ENCODE measurements at regions not wholly inside any gene's neighbourhood (a gene's known extent, or its start where the extent isn't known, plus 50 kb on each side); places are given as distances from the start of the nearest gene placed in this dataset.

DNA sequence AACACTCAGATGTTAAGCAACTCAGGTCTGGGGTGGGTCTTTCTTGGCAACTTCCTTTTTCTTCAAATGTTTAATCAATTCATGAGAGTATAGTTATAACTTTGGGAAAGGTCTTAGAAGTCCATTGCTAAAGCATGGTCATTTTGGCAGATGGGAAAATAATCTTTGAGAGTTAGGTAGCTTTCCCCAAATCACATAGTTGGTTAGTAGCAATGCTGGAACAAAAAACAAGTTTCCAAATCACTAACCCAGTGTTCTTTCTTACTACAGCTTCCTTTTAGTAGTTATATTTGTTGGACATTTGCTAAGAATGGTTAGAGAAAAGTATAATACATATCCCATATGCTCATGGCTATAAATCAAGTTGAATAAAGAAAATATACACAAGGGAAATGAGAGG lies 185.2 kb upstream of the SLC14A2 start:
- TF ChIP-seq, protein P1, sequence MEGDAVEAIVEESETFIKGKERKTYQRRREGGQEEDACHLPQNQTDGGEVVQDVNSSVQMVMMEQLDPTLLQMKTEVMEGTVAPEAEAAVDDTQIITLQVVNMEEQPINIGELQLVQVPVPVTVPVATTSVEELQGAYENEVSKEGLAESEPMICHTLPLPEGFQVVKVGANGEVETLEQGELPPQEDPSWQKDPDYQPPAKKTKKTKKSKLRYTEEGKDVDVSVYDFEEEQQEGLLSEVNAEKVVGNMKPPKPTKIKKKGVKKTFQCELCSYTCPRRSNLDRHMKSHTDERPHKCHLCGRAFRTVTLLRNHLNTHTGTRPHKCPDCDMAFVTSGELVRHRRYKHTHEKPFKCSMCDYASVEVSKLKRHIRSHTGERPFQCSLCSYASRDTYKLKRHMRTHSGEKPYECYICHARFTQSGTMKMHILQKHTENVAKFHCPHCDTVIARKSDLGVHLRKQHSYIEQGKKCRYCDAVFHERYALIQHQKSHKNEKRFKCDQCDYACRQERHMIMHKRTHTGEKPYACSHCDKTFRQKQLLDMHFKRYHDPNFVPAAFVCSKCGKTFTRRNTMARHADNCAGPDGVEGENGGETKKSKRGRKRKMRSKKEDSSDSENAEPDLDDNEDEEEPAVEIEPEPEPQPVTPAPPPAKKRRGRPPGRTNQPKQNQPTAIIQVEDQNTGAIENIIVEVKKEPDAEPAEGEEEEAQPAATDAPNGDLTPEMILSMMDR (IDR thresholded peaks at IDR 0.05): no peak
- Histone ChIP-seq H3K27me3 (no peaks in the 10 kb centered on the region), H3K4me3 (no peak overlapping the region), H3K27ac (no peak overlapping the region), H3K9me3 (no peaks in the 10 kb centered on the region), H3K36me3 (no peaks in the 10 kb centered on the region), H3K4me1 (no peaks in the 10 kb centered on the region)
- ATAC-seq (no peak), DNase-seq (no peak)
- intact Hi-C loops (cut with DNase I): no loop called here

DNA sequence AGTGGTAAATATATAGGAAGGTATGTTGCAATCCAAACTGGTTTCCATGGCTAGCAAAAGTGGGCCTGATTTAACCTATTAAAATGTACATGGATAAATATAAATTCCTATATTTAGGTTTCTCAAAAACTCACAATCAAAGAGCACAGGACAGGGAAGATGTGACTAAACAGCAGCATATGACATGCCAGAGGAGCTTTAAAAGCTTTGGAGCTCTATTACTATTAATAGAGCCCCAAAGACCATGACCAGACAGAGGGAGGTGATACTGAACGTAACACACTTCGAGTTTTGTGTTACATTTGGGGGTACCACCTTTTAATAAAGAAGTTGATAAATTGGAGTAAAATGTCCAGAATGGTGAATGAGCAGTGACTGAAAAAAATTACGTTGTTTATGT lies 179.5 kb upstream of the SLC14A2 start:
- no peaks in the 10 kb centered on the region for H3K36me3 ChIP-seq
- TF ChIP-seq, protein P1 (IDR thresholded peaks at IDR 0.05): no peak
- intact Hi-C loops (cut with DNase I): no loop called here
- no peak overlapping the region for H3K27ac ChIP-seq
- H3K4me3 ChIP-seq: no peak overlapping the region
- H3K9me3 ChIP-seq: no peaks in the 10 kb centered on the region
- DNase-seq (no peak), ATAC-seq (no peak)
- H3K4me1 ChIP-seq: no peaks in the 10 kb centered on the region
- no peaks in the 10 kb centered on the region for H3K27me3 ChIP-seq

DNA sequence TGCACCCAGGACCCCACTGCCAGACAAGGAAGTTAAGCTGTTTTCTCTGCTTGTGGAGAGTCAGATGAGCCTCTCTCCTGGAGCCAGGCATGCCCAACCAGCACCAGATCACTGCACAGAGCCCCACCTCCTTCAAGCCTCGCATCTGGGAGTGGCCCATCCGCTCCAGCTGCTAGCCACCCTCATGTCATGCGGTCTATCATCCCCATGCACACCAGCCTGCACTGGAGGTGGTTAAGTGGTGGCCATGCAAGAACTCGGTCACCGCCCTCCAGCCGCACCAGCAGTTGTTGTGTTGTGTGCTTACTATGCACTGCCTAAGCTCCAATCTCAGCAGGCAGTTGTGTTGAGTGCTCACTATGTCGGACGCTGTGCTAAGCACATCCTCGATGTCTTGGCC lies 177.9 kb upstream of the SLC14A2 start:
- ATAC-seq: no peak
- no peaks in the 10 kb centered on the region for H3K27me3 ChIP-seq
- H3K27ac ChIP-seq: no peak overlapping the region
- no peak for DNase-seq
- intact Hi-C loops (cut with DNase I): no loop called here
- TF ChIP-seq, protein P1 (IDR thresholded peaks at IDR 0.05): no peak
- no peaks in the 10 kb centered on the region for H3K9me3 ChIP-seq
- no peaks in the 10 kb centered on the region for H3K4me1 ChIP-seq
- no peak overlapping the region for H3K4me3 ChIP-seq
- H3K36me3 ChIP-seq: no peaks in the 10 kb centered on the region

DNA sequence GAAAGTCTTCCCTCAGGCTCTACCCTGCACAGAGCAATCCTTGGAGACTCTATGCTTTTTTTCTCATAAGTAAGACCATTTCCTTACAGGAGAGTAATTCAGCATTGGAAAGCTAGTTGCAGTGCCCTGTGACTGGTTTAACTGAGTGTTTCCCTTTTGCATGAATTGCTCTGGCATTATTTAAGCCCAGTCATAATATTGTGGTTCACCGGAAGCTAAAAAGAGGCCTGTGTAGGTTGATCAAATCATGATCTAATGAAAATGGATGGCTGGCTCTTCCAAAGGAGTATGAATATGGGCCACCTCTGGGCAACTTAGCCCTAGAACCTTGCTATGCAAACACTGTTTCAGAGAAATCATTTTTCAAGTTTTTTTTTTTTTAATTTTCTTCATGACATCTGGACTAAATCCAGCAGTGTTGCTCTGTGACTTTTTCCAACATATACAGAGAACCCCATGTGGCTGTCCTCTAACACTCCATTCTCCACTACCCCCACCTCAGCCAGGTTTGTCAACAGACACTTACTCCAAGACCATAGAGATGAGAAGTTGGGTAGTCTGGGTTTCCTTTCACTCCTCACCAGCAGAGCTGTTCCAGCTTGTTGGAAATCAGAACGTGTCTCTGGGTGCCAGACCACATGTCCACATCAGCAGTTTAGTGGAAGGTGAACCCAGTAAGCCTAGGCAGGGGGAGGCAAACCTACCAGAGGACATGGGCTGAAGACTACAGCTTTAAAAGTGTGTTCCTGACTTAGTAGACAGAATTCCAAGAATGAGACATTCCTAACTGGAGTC lies 175.2 kb upstream of the SLC14A2 start:
- Histone ChIP-seq H3K4me1 (no peaks in the 10 kb centered on the region), H3K36me3 (no peaks in the 10 kb centered on the region), H3K27me3 (no peaks in the 10 kb centered on the region), H3K27ac (no peak overlapping the region), H3K4me3 (no peak overlapping the region), H3K9me3 (no peaks in the 10 kb centered on the region)
- DNase-seq (no peak), ATAC-seq (no peak)
- intact Hi-C loops (cut with DNase I): no loop called here
- TF ChIP-seq, protein P1 (IDR thresholded peaks at IDR 0.05): no peak

DNA sequence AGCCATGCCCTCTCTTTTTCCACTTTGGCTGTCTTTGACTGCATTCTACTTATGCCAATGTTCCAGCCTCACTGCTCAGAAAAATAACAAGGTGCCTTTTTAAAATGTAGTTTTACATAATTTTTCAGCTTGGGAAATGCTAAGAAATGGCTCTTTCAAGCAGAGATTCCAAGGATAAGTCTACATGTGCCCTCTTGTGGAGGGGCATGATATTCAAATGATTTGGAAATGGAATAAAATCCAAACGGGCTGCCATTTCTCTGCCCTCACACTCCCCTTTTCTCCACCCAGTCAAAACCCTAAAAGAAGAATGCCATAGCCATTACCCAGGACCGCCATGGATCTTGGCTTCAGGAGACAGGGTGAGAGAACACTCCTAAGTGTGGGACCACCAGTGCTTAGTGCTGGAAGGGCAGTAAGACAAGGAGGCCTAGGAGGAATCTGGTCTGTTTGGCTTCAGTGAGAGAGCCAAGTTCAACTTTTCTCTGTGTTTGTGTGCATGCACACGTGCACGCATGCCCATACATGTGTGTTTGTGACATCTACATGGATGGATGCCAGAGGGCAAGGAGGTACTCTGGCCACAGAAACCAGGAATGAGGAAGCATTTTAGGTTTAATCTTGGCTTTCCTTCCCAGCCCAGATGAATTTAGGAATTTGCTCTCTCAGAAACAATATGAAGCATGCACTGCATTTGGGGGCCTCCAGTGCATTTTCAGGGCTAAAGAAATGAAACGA lies 174.0 kb upstream of the SLC14A2 start:
- no peak for ATAC-seq
- intact Hi-C loops (cut with DNase I): no loop called here
- no peaks in the 10 kb centered on the region for H3K4me1 ChIP-seq
- TF ChIP-seq, protein P1 (IDR thresholded peaks at IDR 0.05): peak in 1 of 2 donors; percentile 17
- no peaks in the 10 kb centered on the region for H3K27me3 ChIP-seq
- no peak overlapping the region for H3K4me3 ChIP-seq
- no peak overlapping the region for H3K27ac ChIP-seq
- H3K36me3 ChIP-seq: no peaks in the 10 kb centered on the region
- no peaks in the 10 kb centered on the region for H3K9me3 ChIP-seq
- DNase-seq: no peak
